Endothelial cell of umbilical vein (primary cell): ENCODE measurements at regions not wholly inside any gene's neighbourhood (a gene's known extent, or its start where the extent isn't known, plus 50 kb on each side); places are given as distances from the start of the nearest gene placed in this dataset.

Experiments used
- BruUV-seq: library from RNA; stranded (reverse); fragments of 400-500 nt; replicated peaks from 2 replicates; lab custom pipeline; 2021; lab: Mats Ljungman, UMichigan
- CTCF ChIA-PET: fragments of 300-600, 350-600 bp; sonication (Branson Sonifier 250); formaldehyde crosslinking; loops from one replicate; lab custom pipeline; 2021; ENCODE audit warnings: antibody characterized with exemption, inconsistent platforms; lab: Charles Lee
- POLR2A ChIA-PET: fragments of 300-600, 350-600 bp; sonication (Branson Sonifier 250); formaldehyde crosslinking; loops from one replicate; lab custom pipeline; 2021; ENCODE audit warnings: antibody characterized with exemption, inconsistent platforms; lab: Charles Lee
- DNase-seq: peaks from one replicate; pipeline ENCODE4 v3.0.0-alpha.2; 2011; ENCODE audit warnings: low read depth, low spot score
- FAIRE-seq: peaks from 2 replicates; lab custom pipeline; 2011; peaks lifted over from hg19 to GRCh38; lab: Jason Lieb, UNC
- H2AFZ ChIP-seq: 2 replicates; pipeline ENCODE4 v1.6.0; 2012; ENCODE audit warnings: low read depth, low read length, control low read depth, inconsistent platforms
- H3K27ac ChIP-seq: 2 replicates; pipeline ENCODE4 v1.5.1; 2011; ENCODE audit warnings: low read depth, mild to moderate bottlenecking, control low read depth, low read length, moderate library complexity; ENCODE audit not compliant: insufficient read depth
- H3K27me3 ChIP-seq, 2 experiments: 2 replicates each; pipeline versions ENCODE4 v1.6.0 to v1.6.1; 2011; ENCODE audit warnings: low read length in 2 of 2, mixed read lengths in 1 of 2; ENCODE audit not compliant: control insufficient read depth in 2 of 2, insufficient read depth in 2 of 2
- H3K36me3 ChIP-seq, 2 experiments: 2 replicates in 1 of 2; 3 replicates in 1 of 2; pipeline ENCODE4 v1.5.1; 2011; ENCODE audit warnings: low read length in 2 of 2, mild to moderate bottlenecking in 1 of 2, moderate library complexity in 1 of 2; ENCODE audit not compliant: control insufficient read depth in 2 of 2, insufficient read depth in 2 of 2; ENCODE audit errors: extremely low read depth in 1 of 2
- H3K4me1 ChIP-seq: 3 replicates; pipeline ENCODE4 v1.5.1; 2011; ENCODE audit warnings: mild to moderate bottlenecking, low read length; ENCODE audit not compliant: control insufficient read depth, insufficient read depth; ENCODE audit errors: extremely low read depth
- H3K4me2 ChIP-seq: 2 replicates; pipeline ENCODE4 v1.6.1; 2011; ENCODE audit warnings: low read length, control low read depth, mixed read lengths; ENCODE audit not compliant: insufficient read depth
- H3K4me3 ChIP-seq, 3 experiments: fragments of 200-600 bp in 1 of 3; sonication (generic), shearing (Covaris generic) in 1 of 3; replicated peaks in 1 of 3; 2 replicates each; pipeline ENCODE4 v1.5.1; 2011 to 2016; ENCODE audit warnings: control low read depth in 3 of 3, low read length in 3 of 3, mild to moderate bottlenecking in 2 of 3, inconsistent platforms in 1 of 3, low read depth in 1 of 3, moderate library complexity in 1 of 3; ENCODE audit not compliant: insufficient read depth in 1 of 3
- H3K79me2 ChIP-seq: 2 replicates; pipeline ENCODE4 v1.6.0; 2012; ENCODE audit warnings: low read length, inconsistent platforms; ENCODE audit not compliant: control insufficient read depth, insufficient read depth
- H3K9ac ChIP-seq: replicated peaks from 2 replicates; pipeline ENCODE3; 2011; ENCODE audit warnings: low read length, control low read depth; ENCODE audit not compliant: insufficient read depth; ENCODE audit errors: extremely low read depth
- H3K9me1 ChIP-seq: replicated peaks from 3 replicates; pipeline ENCODE4 v1.6.0; 2011; ENCODE audit warnings: mild to moderate bottlenecking, low read length; ENCODE audit not compliant: control insufficient read depth, insufficient read depth; ENCODE audit errors: extremely low read depth
- H3K9me3 ChIP-seq: replicated peaks from 2 replicates; pipeline ENCODE4 v1.5.1; 2012; ENCODE audit warnings: low read length, inconsistent platforms; ENCODE audit not compliant: control insufficient read depth, insufficient read depth
- H4K20me1 ChIP-seq: replicated peaks from 2 replicates; pipeline ENCODE3; 2011; ENCODE audit warnings: mild to moderate bottlenecking, low read length; ENCODE audit not compliant: control insufficient read depth, insufficient read depth; ENCODE audit errors: extremely low read depth
- CTCF ChIP-seq, 2 donors: IDR thresholded peaks; 1 replicate in 1 of 2; 2 replicates in 1 of 2; pipeline ENCODE4 v1.5.1; 2011; ENCODE audit warnings: low read length in 2 of 2, mild to moderate bottlenecking in 2 of 2, moderate library complexity in 2 of 2, control low read depth in 1 of 2, inconsistent platforms in 1 of 2, low read depth in 1 of 2; ENCODE audit not compliant: insufficient read depth in 1 of 2; ENCODE audit errors: extremely low read depth in 1 of 2
- EZH2 ChIP-seq: IDR thresholded peaks from 2 replicates; pipeline ENCODE4 v1.6.1; 2012; ENCODE audit warnings: borderline replicate concordance, low read depth, mild to moderate bottlenecking, moderate library complexity, low read length, inconsistent platforms; ENCODE audit not compliant: severe bottlenecking
- FOS ChIP-seq: IDR thresholded peaks from 2 replicates; pipeline ENCODE4 v1.6.1; 2011; ENCODE audit warnings: mild to moderate bottlenecking, low read length, moderate library complexity, borderline replicate concordance; ENCODE audit not compliant: insufficient read depth
- GATA2 ChIP-seq: IDR thresholded peaks from 2 replicates; pipeline ENCODE4 v1.7.0; 2011; ENCODE audit warnings: low read depth, mild to moderate bottlenecking, moderate library complexity, mixed read lengths, low read length; ENCODE audit not compliant: insufficient read length, insufficient read depth
- JUN ChIP-seq: IDR thresholded peaks from 2 replicates; pipeline ENCODE4 v1.6.1; 2011; ENCODE audit warnings: borderline replicate concordance, low read depth; ENCODE audit not compliant: insufficient read length, insufficient read depth
- MAX ChIP-seq: IDR thresholded peaks from 2 replicates; pipeline ENCODE4 v1.6.1; 2011; ENCODE audit not compliant: insufficient read depth, insufficient read length
- MYC ChIP-seq: IDR thresholded peaks from one replicate; pipeline ENCODE4 v1.6.1; 2011; ENCODE audit warnings: mild to moderate bottlenecking, low read depth, low read length
- POLR2A ChIP-seq: IDR thresholded peaks from 2 replicates; pipeline ENCODE4 v1.6.1; 2012; ENCODE audit warnings: low read depth, mild to moderate bottlenecking, control low read depth, low read length
- POLR2AphosphoS5 ChIP-seq: IDR thresholded peaks from 2 replicates; pipeline ENCODE4 v1.6.1; 2012; ENCODE audit warnings: low read depth, mild to moderate bottlenecking, control low read depth, low read length, moderate library complexity; ENCODE audit not compliant: insufficient read depth
- dilution Hi-C: fragments of 300-500 bp; cut with MboI; formaldehyde crosslinking; loops from one replicate; pipeline ENCODE4 v1.15.0; 2019; ENCODE audit warnings: low sequenced_read_pairs; ENCODE audit not compliant: extremely low pct_ligation_motif_present
- intact Hi-C: fragments of 100-400 bp; cut with micrococcal nuclease; formaldehyde crosslinking; loops from one replicate; pipeline ENCODE4 v1.10.0; 2022

GRCh38 chr2:221282386-221282785 is 289.7 kb downstream of the EPHA4 start:
- no peak overlapping the region for H3K4me2 ChIP-seq
- CTCF ChIA-PET: no interaction called here
- H3K4me3 ChIP-seq: no peak overlapping the region
- no peak for DNase-seq
- no peaks in the 10 kb centered on the region for H3K4me1 ChIP-seq
- no peak overlapping the region for H3K27ac ChIP-seq
- H4K20me1 ChIP-seq: no peaks in the 10 kb centered on the region
- POLR2A ChIA-PET: no interaction called here
- H2AFZ ChIP-seq: no peak overlapping the region
- H3K9me1 ChIP-seq: no peaks in the 10 kb centered on the region
- no peak for FAIRE-seq
- dilution Hi-C loops (no loop called here), intact Hi-C loops (loop anchor here (10.0 kb wide), 1 partner anchor 598 kb away; no protein-coding TSS in a partner anchor)
- no peaks in the 10 kb centered on the region for H3K79me2 ChIP-seq
- BruUV-seq: no TSS peak
- H3K9me3 ChIP-seq: no peaks in the 10 kb centered on the region
- H3K36me3 ChIP-seq: no peaks in the 10 kb centered on the region
- H3K27me3 ChIP-seq: no peaks in the 10 kb centered on the region
- no peak overlapping the region for H3K9ac ChIP-seq
- TF ChIP-seq MAX: no peak
- no peak for TF ChIP-seq POLR2A
- TF ChIP-seq GATA2: no peak
- TF ChIP-seq EZH2: no peak
- TF ChIP-seq FOS: no peak
- TF ChIP-seq POLR2AphosphoS5: no peak
- TF ChIP-seq CTCF (IDR thresholded peaks at IDR 0.05; ENCODE audit: extremely low read depth in 1 of 2, insufficient read depth in 1 of 2, low read depth in 1 of 2, low read length in 2 of 2): no peak
- no peak for TF ChIP-seq MYC
- no peak for TF ChIP-seq JUN
